Body of pancreas (tissue), 4 donors: ENCODE measurements at regions not wholly inside any gene's neighbourhood (a gene's known extent, or its start where the extent isn't known, plus 50 kb on each side); places are given as distances from the start of the nearest gene placed in this dataset.

ENCODE experiments used
- ATAC-seq: fragments of 150-250 bp; one replicate; pipeline ENCODE4 v1.9.1; 2016
- DNase-seq, 4 donors: peaks; one replicate each; pipeline ENCODE4 v3.0.0-alpha.2; 2019
- H3K27ac ChIP-seq, 4 donors: fragments of 200-600 bp; sonication (generic); 1 replicate in 3 of 4; 2 replicates in 1 of 4; pipeline versions ENCODE4 v1.5.1 to v1.6.1; 2016 to 2019; ENCODE audit warnings: mild to moderate bottlenecking in 1 of 4, mixed read lengths in 1 of 4, moderate library complexity in 1 of 4
- H3K27me3 ChIP-seq, 2 donors: fragments of 200-600 bp; sonication (generic); one replicate each; pipeline ENCODE4 v1.6.0; 2016; ENCODE audit warnings: mild to moderate bottlenecking in 1 of 2
- H3K36me3 ChIP-seq, 2 donors: fragments of 200-600 bp; sonication (generic); replicated peaks in 1 of 2; 2 replicates each; pipeline ENCODE4 v1.5.1; 2016; ENCODE audit warnings: low read depth in 2 of 2; ENCODE audit not compliant: insufficient read depth in 1 of 2
- H3K4me1 ChIP-seq: fragments of 200-600 bp; sonication (generic); one replicate; pipeline ENCODE4 v1.6.0; 2016
- H3K4me3 ChIP-seq, 2 donors: fragments of 200-600 bp; sonication (generic); 1 replicate in 1 of 2; 2 replicates in 1 of 2; pipeline ENCODE4 v1.5.1; 2016 to 2019
- H3K9me3 ChIP-seq, 3 donors: fragments of 200-600 bp; sonication (generic); 1 replicate in 2 of 3; 2 replicates in 1 of 3; pipeline ENCODE4 v1.5.1; 2016
- POLR2A ChIP-seq, 3 donors: fragments of 450-650 bp; IDR thresholded peaks; one replicate each; pipeline ENCODE4 v1.6.1; 2016; ENCODE audit warnings: antibody characterized with exemption in 3 of 3, mild to moderate bottlenecking in 2 of 3
- WGBS, 2 donors: methylation state at CpG; one replicate each; pipeline ENCODE4 v1.1.5; 2017; 5-methylcytosine and 5-hydroxymethylcytosine counted together
- intact Hi-C: fragments of 100-400 bp; cut with DNase I; formaldehyde crosslinking; loops from one replicate; pipeline ENCODE4 v1.15.1; 2023
- TF ChIP-seq, protein P1 (sequence below), 7 experiments: fragments of 450-650 bp in 4 of 7; fragments of 200-600 bp in 3 of 7; sonication (generic) in 3 of 7; IDR thresholded peaks; one replicate each; pipeline ENCODE4 v1.5.1; 2016 to 2019; ENCODE audit warnings: antibody characterized with exemption in 7 of 7

GRCh38 chr22:49188591-49188990 lies 639.1 kb downstream of the BRD1 start:
- ATAC-seq (no peak), DNase-seq (no peak)
- peaks cover 11% of the 10 kb centered on the region for H3K4me1 ChIP-seq
- intact Hi-C loops: no loop called here
- no peaks in the 10 kb centered on the region for H3K36me3 ChIP-seq
- TF ChIP-seq, protein P1, sequence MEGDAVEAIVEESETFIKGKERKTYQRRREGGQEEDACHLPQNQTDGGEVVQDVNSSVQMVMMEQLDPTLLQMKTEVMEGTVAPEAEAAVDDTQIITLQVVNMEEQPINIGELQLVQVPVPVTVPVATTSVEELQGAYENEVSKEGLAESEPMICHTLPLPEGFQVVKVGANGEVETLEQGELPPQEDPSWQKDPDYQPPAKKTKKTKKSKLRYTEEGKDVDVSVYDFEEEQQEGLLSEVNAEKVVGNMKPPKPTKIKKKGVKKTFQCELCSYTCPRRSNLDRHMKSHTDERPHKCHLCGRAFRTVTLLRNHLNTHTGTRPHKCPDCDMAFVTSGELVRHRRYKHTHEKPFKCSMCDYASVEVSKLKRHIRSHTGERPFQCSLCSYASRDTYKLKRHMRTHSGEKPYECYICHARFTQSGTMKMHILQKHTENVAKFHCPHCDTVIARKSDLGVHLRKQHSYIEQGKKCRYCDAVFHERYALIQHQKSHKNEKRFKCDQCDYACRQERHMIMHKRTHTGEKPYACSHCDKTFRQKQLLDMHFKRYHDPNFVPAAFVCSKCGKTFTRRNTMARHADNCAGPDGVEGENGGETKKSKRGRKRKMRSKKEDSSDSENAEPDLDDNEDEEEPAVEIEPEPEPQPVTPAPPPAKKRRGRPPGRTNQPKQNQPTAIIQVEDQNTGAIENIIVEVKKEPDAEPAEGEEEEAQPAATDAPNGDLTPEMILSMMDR (IDR thresholded peaks at IDR 0.05): no peak
- TF ChIP-seq POLR2A (IDR thresholded peaks at IDR 0.05): no peak
- H3K27ac ChIP-seq: no peak overlapping the region
- no peaks in the 10 kb centered on the region for H3K9me3 ChIP-seq
- H3K4me3 ChIP-seq: no peak overlapping the region
- no peaks in the 10 kb centered on the region for H3K27me3 ChIP-seq
- 76 to 77% methylated on average over 7 to 10 of the region's 10 CpGs for WGBS, 2 donors

DNA sequence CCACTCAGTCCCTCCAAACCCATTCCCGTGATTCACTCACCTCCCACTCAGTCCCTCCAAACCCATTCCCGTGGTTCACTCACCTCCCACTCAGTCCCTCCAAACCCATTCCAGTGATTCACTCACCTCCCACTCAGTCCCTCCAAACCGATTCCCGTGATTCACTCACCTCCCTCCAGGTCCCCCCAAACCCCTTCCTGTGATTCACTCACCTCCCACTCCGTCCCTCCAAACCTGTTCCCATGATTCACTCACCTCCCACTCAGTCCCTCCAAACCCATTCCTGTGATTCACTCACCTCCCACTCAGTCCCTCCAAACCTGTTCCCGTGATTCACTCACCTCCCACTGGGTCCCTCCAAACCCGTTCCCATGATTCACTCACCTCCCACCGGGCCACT lies 639.6 kb downstream of the BRD1 start:
- no peaks in the 10 kb centered on the region for H3K36me3 ChIP-seq
- no peak for ATAC-seq
- H3K4me1 ChIP-seq: peaks cover 10% of the 10 kb centered on the region
- H3K9me3 ChIP-seq: no peaks in the 10 kb centered on the region
- 63 to 74% methylated on average over 8 of the region's 8 CpGs for WGBS, 2 donors
- DNase-seq: no peak
- intact Hi-C loops: no loop called here
- no peaks in the 10 kb centered on the region for H3K27me3 ChIP-seq
- no peak overlapping the region for H3K4me3 ChIP-seq
- no peak overlapping the region for H3K27ac ChIP-seq
- TF ChIP-seq, protein P1 (IDR thresholded peaks at IDR 0.05): no peak
- no peak for TF ChIP-seq POLR2A (IDR thresholded peaks at IDR 0.05)

DNA sequence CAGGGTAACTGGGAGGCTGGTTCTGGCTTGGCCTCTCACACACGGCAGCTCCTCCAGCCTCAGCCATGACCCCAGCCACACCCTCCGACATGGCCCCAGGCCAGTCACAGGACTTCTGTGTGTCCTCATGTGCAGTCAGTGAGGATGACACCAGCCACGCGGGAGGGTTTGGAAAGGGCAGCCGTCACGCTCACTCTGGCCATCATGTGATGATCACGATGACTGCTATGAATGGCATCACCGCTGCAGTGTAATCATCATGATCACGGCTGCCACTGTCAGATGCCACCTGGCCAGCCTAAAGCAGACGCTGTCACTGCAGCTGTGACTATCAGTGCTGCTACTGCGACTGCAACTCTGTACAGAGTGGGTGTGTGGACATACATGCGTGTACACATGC lies 640.9 kb downstream of the BRD1 start:
- Histone ChIP-seq H3K4me3 (no peak overlapping the region), H3K9me3 (no peaks in the 10 kb centered on the region), H3K4me1 (no peaks in the 10 kb centered on the region), H3K27me3 (no peaks in the 10 kb centered on the region), H3K27ac (no peak overlapping the region), H3K36me3 (no peaks in the 10 kb centered on the region)
- 82 to 88% methylated on average over 8 to 12 of the region's 12 CpGs for WGBS, 2 donors
- ATAC-seq (no peak), DNase-seq (no peak)
- TF ChIP-seq POLR2A (IDR thresholded peaks at IDR 0.05): no peak
- TF ChIP-seq, protein P1 (IDR thresholded peaks at IDR 0.05): no peak
- intact Hi-C loops: no loop called here

GRCh38 chr22:49186293-49186692 lies 641.4 kb downstream of the BRD1 start:
- DNase-seq (no peak), ATAC-seq (no peak)
- TF ChIP-seq POLR2A (IDR thresholded peaks at IDR 0.05): no peak
- TF ChIP-seq, protein P1 (IDR thresholded peaks at IDR 0.05): no peak
- Histone ChIP-seq H3K9me3 (no peaks in the 10 kb centered on the region), H3K4me3 (no peak overlapping the region), H3K27ac (no peak overlapping the region), H3K4me1 (no peaks in the 10 kb centered on the region), H3K27me3 (no peaks in the 10 kb centered on the region), H3K36me3 (no peaks in the 10 kb centered on the region)
- intact Hi-C loops: no loop called here
- WGBS, 2 donors: 88 to 91% methylated on average over 1 of the region's 1 CpG

GRCh38 chr22:49185312-49185969 lies 642.2 kb downstream of the BRD1 start:
- WGBS, 2 donors: 55 to 58% methylated on average over 4 of the region's 4 CpGs
- intact Hi-C loops: no loop called here
- Histone ChIP-seq H3K9me3 (no peaks in the 10 kb centered on the region), H3K36me3 (no peaks in the 10 kb centered on the region), H3K4me3 (no peak overlapping the region), H3K27ac (no peak overlapping the region), H3K4me1 (no peaks in the 10 kb centered on the region), H3K27me3 (no peaks in the 10 kb centered on the region)
- DNase-seq: no peak
- no peak for ATAC-seq
- TF ChIP-seq, protein P1 (IDR thresholded peaks at IDR 0.05): no peak
- no peak for TF ChIP-seq POLR2A (IDR thresholded peaks at IDR 0.05)
